Erythroblast (primary cell): ENCODE measurements at regions not wholly inside any gene's neighbourhood (a gene's known extent, or its start where the extent isn't known, plus 50 kb on each side); places are given as distances from the start of the nearest gene placed in this dataset.

Source experiments
- GATA1 ChIP-seq: IDR thresholded peaks from 2 replicates; pipeline ENCODE4 v1.6.1; 2011; ENCODE audit warnings: low read depth, mild to moderate bottlenecking, control low read depth, low read length, moderate library complexity
- POLR2A ChIP-seq: IDR thresholded peaks from 2 replicates; pipeline ENCODE4 v1.6.1; 2011; ENCODE audit warnings: mild to moderate bottlenecking, low read length

GRCh38 chr4:123257591-123257990 lies 139.0 kb upstream of the SPRY1 start:
- TF ChIP-seq POLR2A (no peak), GATA1 (no peak)
